ENCODE measurements at regions not wholly inside any gene's neighbourhood (a gene's known extent, or its start where the extent isn't known, plus 50 kb on each side); places are given as distances from the start of the nearest gene placed in this dataset.

DNA sequence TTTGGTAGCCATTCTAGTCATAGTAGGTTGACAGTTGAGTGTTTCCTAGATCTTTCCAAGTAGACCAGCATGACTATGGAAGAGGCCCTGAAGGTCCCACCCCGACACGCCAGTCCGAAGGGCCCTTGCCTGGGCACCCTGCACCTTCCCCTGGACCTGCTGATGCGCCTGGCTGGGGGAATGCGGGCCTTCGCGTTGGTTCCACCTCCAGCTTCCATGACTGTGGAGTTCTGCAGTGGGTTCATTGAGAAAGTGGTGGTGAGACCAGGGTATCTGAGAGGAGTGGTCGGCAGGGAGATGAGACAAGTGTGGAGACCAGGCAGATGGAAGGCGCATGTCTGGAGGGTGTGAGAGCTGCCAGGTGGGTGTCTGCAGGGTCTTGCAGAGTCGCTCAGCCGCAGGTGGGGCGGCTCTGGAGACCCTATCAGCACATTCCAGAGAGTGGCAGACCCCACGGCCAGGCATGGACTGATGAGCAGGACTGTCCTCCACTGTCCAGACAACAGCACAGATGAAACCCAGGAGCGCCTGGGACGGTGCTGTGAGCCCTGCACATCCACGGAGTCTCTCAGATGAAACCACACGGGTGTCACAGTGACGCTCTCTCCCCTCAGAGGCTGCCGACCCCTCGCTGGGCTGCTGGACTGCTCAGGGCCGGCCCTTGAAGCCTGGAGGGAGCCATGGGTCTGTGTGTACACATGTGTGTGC is 182.5 kb upstream of the HDAC4 start:
- H3K27ac ChIP-seq (ENCODE audit: low read depth, low read length) = no peak overlapping the region
- WGBS, 3 donors = 86 to 97% (median 93%) methylated on average over 21 of the region's 21 CpGs

DNA sequence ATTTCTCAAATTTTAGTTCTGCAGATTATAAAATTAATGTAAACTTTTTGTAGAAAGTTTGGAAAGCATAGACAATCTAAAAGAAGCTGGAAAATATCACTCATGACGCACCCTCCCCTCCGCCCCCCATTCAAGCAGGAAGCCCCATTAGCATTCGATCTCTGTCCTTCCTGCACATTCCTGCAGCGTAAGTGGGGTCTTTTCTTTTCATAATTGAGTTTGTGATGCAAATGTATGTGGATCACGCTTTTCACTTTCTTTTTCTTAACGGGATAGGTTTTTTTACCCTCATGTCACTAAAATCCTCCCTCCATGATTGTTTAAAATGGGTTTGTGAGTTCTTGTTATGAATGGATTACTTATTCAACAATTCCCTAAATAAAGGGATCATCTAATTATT is 181.7 kb upstream of the HDAC4 start:
- no peak overlapping the region for H3K27ac ChIP-seq (ENCODE audit: low read depth, low read length)
- 76 to 85% (median 83%) methylated on average over 6 of the region's 6 CpGs for WGBS, 3 donors

DNA sequence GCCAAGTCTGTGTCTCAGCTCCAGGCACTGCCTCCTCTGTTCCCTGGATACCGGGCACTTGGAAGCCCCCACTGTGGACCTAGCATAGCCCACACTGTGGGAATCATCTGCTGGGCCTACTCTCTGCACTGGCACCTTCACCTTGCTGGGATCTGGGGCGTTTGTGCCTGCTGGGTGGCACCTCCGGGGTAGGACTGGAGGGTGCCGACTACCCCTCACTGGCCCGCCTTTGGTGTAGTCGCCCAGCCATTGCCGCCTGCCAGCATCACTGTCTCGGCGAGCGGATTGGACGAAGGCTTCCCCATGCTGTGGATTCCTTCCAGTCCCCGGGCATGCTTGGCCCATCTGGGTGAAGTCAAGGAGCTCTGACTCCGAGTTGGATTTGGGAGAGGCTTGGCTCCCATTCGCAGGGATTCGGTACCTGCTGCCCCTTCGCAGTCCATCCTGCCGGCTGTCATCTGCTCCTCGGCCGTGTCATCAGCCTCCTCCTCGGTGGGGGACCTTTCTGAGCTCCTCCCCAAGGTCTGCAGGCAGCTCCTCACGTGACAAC is 180.6 kb upstream of the HDAC4 start:
- 79 to 91% (median 88%) methylated on average over 21 of the region's 21 CpGs for WGBS, 3 donors
- H3K27ac ChIP-seq (ENCODE audit: low read depth, low read length) = no peak overlapping the region

DNA sequence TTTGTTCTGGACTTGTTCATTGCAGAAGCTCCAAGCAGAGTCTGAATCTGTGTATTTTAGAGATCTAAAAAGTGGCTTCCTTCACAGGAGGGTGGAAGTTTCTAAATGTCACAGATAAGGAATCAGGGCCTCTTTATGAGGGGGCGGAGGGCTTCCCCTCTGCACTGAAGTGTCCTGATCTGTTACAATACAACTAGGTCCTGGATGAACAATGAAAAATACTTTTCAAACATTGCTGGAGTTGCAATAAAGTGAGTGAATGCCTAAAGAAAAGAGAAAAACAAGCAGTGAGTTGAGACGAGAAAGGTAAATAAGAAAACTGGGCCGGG is 179.3 kb upstream of the HDAC4 start:
- 63 to 91% (median 89%) methylated on average over 3 of the region's 3 CpGs for WGBS, 3 donors
- no peak overlapping the region for H3K27ac ChIP-seq (ENCODE audit: low read depth, low read length)

DNA sequence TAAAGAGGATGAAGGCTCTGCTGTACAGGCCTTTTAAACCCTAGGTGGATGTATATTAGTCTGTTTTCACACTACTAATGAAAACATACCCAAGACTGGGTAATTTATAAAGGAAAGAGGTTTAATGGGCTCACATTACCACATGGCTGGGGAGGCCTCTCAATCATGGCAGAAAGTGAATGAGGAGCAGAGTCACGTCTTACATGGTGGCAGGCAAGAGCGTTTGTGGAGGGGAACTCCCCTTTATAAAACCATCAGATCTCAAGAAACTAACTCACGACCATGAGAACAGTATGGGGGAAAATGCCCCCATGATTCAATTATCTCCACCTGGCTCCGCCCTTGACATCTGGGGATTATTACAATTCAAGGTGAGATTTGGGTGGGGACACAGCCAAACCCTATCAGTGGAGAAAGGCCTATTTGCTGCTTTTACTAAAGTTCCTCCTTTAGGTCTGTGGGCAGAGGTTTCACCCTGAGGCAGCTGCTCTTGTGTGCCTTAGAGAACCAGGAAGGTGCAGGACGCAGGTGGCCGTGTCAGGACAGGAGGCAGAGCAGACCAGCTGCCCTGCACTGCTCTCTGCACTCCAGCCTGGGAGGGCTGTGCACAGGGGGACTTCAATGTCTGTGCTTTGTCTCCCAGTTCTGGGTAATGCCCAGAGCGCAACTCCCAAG is 178.8 kb upstream of the HDAC4 start:
- H3K27ac ChIP-seq (ENCODE audit: low read depth, low read length) = no peak overlapping the region
- WGBS, 3 donors = 81 to 88% (median 84%) methylated on average over 7 of the region's 7 CpGs

DNA sequence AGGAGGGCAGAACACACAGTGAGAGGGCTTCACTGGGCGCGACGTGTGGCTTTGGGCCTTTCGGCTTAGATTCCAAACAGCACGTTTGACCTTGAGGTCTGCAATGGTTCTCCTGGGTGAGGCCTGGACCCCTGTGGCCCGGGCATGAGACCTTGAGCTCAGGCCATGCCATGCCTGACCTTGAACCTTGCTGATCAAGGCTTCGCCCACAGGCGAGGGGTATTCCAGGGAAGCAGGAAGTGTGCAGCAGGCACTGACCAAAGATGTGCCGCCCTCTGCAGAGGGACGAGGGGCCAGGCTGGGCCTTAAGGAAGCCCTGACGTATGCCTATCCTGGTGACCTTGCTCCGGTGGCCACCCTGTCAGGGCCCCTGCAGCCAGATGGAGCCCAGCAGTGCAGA is 178.3 kb upstream of the HDAC4 start:
- H3K27ac ChIP-seq (ENCODE audit: low read depth, low read length) = no peak overlapping the region
- 90 to 96% (median 94%) methylated on average over 11 to 12 of the region's 12 CpGs for WGBS, 3 donors

DNA sequence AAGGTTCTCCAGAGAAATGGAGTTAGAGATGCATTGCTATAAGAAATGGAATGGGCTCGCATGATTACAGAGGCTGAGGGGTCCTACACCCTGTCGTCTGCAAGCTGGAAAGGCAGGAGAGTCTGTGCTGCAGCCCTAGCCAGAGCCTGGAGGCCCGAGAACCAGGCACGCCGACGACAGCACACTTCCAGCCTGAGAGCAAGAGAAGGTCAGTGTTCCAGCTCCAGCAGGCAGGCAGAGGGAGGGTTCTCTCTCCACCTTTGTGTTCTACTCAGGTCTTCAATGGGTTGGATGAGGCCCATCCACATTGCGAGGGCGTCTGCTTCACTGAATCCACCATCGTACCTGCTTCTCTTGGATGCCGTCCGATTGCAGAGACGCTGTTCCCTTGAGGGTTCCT is 177.6 kb upstream of the HDAC4 start:
- H3K27ac ChIP-seq (ENCODE audit: low read depth, low read length) = no peak overlapping the region
- 84 to 90% (median 84%) methylated on average over 12 of the region's 12 CpGs for WGBS, 3 donors

DNA sequence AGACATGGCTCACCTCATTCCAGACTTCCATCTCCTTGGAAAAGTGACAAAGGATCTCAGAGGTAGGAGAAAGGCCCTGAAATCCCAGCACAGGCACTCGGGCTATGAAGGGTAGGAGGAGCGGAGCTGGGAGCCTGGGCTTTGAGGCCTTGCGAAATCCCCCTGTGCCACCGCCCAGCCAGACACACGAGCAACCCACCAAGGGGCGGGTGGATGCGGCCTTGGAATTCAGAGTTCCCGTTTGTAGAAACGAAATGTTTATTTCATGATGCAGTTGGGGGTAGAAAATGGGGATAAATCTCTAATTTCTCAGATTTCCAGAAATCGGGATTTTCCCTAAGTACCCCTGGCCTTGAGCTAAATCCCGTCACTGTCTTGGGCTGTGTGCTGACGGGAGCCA is 177.1 kb upstream of the HDAC4 start:
- H3K27ac ChIP-seq (ENCODE audit: low read depth, low read length) = no peak overlapping the region
- 80 to 89% (median 84%) methylated on average over 12 of the region's 12 CpGs for WGBS, 3 donors

DNA sequence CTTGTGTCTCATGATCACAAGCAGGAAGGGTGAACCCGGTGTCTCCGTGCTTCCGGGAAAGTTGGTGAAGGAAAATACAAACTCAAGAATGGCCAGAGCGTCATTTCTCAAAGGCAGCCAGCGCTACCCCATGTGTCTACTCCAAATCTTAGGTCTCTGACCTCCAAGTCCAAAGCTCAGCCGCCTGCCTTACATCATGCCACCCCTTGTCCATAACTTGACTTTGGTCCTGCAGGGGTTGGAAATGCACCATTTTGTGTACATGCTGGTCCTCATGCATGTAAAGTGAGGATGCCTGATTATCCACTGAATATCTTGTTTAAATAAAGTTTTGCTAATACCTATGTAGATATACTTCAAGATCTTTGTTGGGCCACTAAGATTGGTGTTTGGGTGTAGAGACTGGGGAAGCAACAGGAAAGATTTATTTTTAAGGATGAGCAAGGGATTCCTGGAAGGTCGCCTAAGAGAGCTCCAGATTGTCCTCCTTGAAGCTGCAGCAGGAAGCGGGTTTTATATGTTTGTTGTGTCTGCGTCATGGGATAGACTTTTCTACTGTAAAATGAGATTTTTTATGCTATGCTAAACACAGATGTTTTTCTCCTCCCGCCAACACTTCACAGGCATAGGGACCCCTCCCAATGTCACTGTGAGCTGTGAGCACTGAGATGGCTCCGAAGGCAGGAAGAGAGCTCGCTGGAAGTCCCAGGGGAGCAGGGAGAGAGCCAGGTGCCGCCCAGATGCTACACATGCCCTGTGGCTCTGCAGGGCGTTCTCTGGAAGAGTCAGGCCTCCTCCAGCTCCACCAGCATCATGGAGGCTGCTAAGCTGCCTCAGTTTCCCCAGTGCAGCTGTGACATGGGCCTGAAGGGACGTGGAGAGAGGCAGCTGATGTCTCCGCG is 176.2 kb upstream of the HDAC4 start:
- 86 to 87% (median 86%) methylated on average over 17 of the region's 17 CpGs for WGBS, 3 donors

DNA sequence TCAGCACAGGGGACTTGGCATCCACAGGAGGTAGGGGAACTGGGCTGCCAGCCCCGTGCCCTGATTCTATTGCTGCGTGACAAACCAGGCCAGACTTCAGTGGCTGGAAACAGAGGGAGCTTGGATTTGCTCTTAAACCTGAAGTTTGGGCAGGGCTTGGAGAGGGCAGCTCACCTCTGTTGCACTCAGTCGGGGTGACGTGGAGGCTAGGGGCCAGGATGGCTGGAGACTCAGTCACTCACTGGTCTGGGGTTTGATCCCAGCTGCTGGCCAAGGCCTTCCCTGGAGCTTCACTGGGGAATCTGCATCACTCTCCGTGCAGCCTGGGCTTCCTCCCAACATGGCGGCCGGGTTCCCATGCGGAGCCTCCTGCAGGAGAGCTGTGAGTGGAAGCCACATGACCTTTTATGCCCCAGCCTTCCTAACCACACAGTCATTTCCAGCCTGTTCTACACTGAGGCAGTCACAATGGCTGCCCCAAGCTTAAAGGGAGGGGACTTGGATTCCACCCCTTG is 175.2 kb upstream of the HDAC4 start:
- no peak overlapping the region for H3K27ac ChIP-seq (ENCODE audit: low read depth, low read length)
- WGBS, 3 donors = 91 to 97% (median 95%) methylated on average over 8 of the region's 8 CpGs

More for the DNA sequence above, 176.2 kb upstream of the HDAC4 start:
- H3K27ac ChIP-seq (ENCODE audit: low read depth, low read length) = no peak overlapping the region

DNA sequence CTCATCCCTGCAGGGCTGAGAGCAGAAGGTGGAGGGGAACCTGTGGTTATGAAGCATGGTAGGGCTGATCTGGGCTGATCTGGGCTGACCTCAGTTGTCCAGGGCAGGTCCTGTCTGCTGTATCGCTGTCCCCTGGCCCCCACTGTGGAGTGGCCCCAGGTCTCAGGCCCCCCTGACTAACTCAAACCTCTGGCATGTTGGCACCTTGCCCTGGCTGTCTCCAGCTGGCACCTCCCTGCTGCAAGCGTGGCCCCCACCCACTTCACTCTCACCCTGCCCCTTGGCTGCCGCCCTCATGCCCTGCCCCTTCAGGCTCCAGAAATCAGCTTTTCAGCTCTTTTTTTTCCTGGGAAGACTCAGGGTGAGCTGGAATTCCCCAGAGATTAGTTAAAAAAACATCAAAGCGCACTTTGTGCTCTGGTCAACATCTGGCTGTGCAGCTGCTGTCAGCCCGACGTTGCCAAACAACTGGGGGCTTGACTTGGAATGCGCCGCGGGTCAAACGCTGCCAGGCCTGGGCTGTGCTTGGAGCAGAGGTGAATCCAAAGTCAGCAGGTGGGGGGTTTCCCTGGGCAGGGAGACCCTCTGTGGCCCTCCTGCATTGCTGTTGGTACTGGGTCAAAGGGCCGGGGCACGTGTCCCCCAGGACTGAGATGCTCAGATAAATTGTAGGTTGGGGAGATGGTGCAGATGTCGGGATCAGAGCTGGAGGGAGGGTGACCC is 173.8 kb upstream of the HDAC4 start:
- 29 to 72% (median 59%) methylated on average over 12 to 13 of the region's 13 CpGs for WGBS, 3 donors
- H3K27ac ChIP-seq (ENCODE audit: low read depth, low read length) = no peak overlapping the region

DNA sequence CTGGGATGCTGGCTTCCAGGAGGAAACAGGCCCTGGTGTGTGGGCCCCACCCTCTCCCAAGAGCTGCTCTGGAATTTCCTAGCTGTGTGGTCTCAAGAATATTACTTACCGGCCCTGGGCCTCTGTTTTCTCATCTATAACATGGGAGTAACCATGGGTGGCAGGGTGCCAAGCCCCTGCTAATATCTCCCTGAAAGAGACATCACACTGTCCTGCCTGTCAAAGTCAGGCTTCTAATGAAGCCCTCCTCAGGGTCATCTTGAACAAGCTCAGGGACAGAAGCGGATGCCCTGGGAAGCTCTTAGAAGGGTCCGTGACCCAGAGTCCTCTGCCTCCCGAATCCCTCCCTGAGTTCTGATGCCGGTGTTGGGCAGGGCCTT is 173.2 kb upstream of the HDAC4 start:
- 69 to 86% (median 85%) methylated on average over 5 of the region's 5 CpGs for WGBS, 3 donors
- no peak overlapping the region for H3K27ac ChIP-seq (ENCODE audit: low read depth, low read length)

DNA sequence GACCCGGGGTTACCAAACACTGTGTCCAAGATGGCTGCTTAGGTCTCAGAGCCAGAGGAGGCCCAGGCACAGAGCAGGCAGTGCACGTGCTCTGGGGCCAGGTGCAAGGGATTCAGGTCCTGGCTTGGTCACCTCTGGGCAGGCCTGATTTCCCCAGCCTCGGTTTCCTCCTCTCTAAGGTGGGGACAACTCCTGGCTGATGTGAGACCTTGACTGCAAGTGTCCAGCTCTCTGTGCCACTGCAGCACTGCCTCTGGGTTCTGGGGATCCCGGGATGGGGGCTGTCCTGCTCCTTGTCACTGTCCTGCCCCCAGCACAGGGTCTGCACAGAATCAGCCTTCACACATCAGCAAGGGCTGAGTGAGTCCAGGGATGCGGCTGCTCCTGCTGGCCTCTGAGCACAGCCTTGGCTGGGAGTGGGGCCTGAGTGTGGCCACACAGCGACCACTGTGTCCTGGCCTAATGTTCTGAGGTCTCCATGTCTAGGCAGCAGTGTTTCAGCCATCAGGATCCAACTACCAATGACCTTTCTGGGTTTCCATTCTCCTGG is 170.2 kb upstream of the HDAC4 start:
- WGBS, 3 donors = 63 to 85% (median 81%) methylated on average over 6 of the region's 6 CpGs
- H3K27ac ChIP-seq (ENCODE audit: low read depth, low read length) = no peak overlapping the region

DNA sequence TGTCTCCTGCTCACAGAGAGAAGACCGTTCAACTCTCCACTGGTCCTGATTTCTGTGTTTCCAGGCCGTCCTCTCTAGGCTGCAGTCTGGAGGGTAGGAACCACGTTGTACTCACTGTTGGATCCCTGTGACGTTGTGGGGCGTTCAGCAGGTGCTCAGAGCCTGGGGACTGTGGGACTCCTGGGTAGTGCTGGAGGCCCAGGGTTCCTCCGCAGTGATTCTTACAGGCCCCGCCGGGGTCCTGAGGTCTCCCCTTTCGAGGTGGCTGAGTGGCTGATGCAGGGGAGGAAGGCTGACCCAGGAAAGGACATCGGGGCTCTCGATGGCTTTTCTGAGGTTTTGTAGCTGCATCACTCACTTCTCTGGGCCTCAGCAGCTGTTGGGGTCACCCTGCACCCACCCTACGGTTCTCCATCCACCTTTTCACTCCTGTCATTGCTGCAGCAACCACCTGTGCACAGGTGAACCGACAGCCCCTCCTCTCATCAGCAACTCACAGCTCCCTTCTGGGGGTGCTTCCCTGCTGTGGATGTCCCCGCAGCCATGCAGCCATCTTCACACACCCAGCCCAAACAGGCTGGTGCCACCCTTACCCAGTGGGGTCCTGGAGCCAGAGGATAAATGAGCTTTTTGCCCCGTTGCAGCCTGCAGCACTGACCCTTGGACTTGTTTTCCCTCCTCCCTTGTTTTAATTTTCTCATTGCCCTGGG is 169.6 kb upstream of the HDAC4 start:
- no peak overlapping the region for H3K27ac ChIP-seq (ENCODE audit: low read depth, low read length)
- WGBS, 3 donors = 71 to 88% (median 83%) methylated on average over 15 of the region's 15 CpGs

DNA sequence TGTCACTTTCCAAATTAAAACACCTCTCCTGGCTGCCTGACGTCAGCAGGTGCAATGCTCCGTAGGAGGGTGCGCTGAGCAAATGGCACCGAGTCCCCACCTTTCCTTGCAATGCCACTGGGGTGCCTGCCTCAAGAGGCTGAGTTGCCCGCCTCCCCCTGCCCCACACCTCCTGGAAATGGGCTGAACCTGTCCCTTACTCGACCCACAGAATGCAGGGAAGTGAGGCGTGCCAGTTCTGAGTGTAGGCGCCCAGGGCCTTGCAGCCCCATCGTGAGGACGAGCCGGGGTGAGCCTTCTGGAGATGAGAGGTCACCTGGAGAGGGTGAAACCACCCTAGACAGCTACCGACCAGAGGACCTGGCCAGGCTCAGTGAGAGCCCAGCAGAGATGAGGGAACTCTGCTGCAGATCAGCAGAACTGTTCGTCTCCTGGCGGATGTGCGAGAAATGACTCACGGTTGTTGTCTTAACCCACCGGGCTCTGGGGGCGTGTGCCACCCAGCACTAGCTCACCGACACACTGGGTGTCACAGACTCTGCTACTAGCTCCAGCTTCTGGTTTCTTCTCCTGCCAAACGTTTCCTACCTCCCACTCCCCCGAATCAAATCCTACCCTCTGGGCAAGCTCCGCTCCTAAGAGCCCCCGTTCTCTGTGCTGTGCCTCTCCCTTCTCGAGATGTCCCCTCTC is 168.7 kb upstream of the HDAC4 start:
- no peak overlapping the region for H3K27ac ChIP-seq (ENCODE audit: low read depth, low read length)
- 69 to 81% (median 80%) methylated on average over 24 of the region's 24 CpGs for WGBS, 3 donors

DNA sequence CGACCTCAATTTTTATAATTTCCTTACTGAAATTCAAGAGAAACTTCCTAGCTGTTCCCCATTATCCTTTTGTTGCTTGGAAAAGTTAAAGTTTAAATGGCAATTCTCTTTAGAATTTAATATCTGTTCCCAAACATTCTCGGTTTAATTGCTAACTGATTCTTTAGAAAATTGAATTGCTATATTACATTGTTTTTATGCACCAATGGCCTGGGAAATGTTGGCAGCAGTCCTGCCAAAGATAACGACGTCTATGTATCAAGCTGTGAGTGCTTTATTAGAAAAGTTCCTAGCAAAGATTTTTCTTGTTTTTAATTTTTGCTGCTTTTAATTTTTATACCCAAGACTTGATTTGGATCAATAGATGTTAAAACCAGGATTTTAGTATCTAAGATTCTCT is 167.8 kb upstream of the HDAC4 start:
- no peak overlapping the region for H3K27ac ChIP-seq (ENCODE audit: low read depth, low read length)
- WGBS, 3 donors = 31 to 52% (median 44%) methylated on average over 4 of the region's 4 CpGs

DNA sequence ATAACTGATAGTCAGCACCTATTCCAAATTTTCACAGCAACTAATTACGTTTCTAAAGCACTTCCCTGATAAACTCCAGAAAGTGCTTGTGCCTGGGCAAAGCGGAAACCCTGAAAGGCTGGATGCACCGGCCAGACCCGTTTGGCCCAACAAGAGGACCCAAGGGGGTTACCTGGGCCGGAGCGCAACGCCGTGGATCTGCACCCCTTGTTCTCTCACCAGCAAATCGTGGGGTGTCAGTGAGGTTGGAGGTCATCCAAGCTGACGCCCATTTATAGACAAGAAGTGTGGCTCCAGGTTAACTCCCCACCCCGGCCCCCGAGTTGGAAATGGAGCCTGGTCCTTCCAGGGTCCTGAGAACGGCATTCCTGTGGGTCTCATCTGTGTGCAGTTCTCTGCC is 167.0 kb upstream of the HDAC4 start:
- WGBS, 3 donors = 76 to 93% (median 85%) methylated on average over 13 of the region's 13 CpGs
- no peak overlapping the region for H3K27ac ChIP-seq (ENCODE audit: low read depth, low read length)
